ENCODE measurements at regions not wholly inside any gene's neighbourhood (a gene's known extent, or its start where the extent isn't known, plus 50 kb on each side); places are given as distances from the start of the nearest gene placed in this dataset.

DNA sequence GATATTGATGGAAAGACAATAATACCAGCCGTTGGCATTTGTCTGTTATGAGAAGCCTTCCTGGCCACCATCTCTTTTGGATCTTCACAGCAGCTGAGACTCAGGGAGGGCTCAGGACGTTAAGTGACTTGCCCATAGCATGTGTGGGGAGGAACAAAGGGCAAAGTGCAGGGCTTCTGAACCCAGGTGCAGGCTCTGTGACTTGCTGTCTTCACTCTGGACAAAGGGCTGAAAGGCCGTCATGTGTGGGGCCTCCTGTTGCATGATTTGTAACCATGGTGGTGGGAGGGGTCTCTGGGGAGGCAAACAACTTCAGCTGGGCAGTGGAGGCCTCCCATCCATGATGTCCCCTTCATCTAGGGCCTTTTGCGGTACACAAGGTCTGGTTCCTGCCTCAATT lies 65.5 kb upstream of the SIX2 start:
- DNase-seq (no peak), ATAC-seq (no peak)
- no peak overlapping the region for H3K9ac ChIP-seq (ENCODE audit: low read length)
- H3K79me2 ChIP-seq (ENCODE audit: low read length), result no peaks in the 10 kb centered on the region
- CTCF ChIA-PET, result no interaction called here
- BruUV-seq (replicated peaks), result no TSS peak
- H3K36me3 ChIP-seq (ENCODE audit: low read depth, low read length), result no peaks in the 10 kb centered on the region
- POLR2A ChIA-PET (ENCODE audit: unreplicated experiment), result no interaction called here
- no peaks in the 10 kb centered on the region for H3K9me2 ChIP-seq (replicated peaks; ENCODE audit: low read length)
- TF ChIP-seq EZH2phosphoT487 (IDR thresholded peaks at IDR 0.05; ENCODE audit: borderline replicate concordance, low read length) (no peak), EZH2 (IDR thresholded peaks at IDR 0.05; ENCODE audit: low read length, unreplicated experiment) (no peak)
- TF ChIP-seq, protein P1, sequence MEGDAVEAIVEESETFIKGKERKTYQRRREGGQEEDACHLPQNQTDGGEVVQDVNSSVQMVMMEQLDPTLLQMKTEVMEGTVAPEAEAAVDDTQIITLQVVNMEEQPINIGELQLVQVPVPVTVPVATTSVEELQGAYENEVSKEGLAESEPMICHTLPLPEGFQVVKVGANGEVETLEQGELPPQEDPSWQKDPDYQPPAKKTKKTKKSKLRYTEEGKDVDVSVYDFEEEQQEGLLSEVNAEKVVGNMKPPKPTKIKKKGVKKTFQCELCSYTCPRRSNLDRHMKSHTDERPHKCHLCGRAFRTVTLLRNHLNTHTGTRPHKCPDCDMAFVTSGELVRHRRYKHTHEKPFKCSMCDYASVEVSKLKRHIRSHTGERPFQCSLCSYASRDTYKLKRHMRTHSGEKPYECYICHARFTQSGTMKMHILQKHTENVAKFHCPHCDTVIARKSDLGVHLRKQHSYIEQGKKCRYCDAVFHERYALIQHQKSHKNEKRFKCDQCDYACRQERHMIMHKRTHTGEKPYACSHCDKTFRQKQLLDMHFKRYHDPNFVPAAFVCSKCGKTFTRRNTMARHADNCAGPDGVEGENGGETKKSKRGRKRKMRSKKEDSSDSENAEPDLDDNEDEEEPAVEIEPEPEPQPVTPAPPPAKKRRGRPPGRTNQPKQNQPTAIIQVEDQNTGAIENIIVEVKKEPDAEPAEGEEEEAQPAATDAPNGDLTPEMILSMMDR (conservative IDR thresholded peaks at IDR 0.05; ENCODE audit: low read depth, low read length), result no peak
- H2AFZ ChIP-seq (ENCODE audit: low read length), result no peak overlapping the region
- no peak overlapping the region for H3K4me3 ChIP-seq (ENCODE audit: low read length)
- H3K4me1 ChIP-seq (ENCODE audit: insufficient read depth, low read length), result peaks cover 9% of the 10 kb centered on the region
- H3K27me3 ChIP-seq (ENCODE audit: low read length), result no peaks in the 10 kb centered on the region
- no peaks in the 10 kb centered on the region for H3K9me3 ChIP-seq (ENCODE audit: low read length)
- intact Hi-C loops (cut with micrococcal nuclease), result no loop called here
- H3F3A ChIP-seq (ENCODE audit: low read length, unreplicated experiment), result no peaks in the 10 kb centered on the region
- H3K4me2 ChIP-seq (ENCODE audit: low read length), result no peak overlapping the region
- no peaks in the 10 kb centered on the region for H4K20me1 ChIP-seq (ENCODE audit: low read length)
- H3K27ac ChIP-seq (ENCODE audit: low read length), result no peak overlapping the region

GRCh38 chr2:45072862-45073237 lies 63.6 kb upstream of the SIX2 start:
- H3K9me2 ChIP-seq (replicated peaks; ENCODE audit: low read length), result no peaks in the 10 kb centered on the region
- H3K4me1 ChIP-seq (ENCODE audit: insufficient read depth, low read length), result peaks cover 9% of the 10 kb centered on the region
- H3K36me3 ChIP-seq (ENCODE audit: low read depth, low read length), result no peaks in the 10 kb centered on the region
- no peak overlapping the region for H3K27ac ChIP-seq (ENCODE audit: low read length)
- no peaks in the 10 kb centered on the region for H3K9me3 ChIP-seq (ENCODE audit: low read length)
- no peak overlapping the region for H3K4me2 ChIP-seq (ENCODE audit: low read length)
- no peak for TF ChIP-seq EZH2 (IDR thresholded peaks at IDR 0.05; ENCODE audit: low read length, unreplicated experiment)
- no peak for TF ChIP-seq EZH2phosphoT487 (IDR thresholded peaks at IDR 0.05; ENCODE audit: borderline replicate concordance, low read length)
- TF ChIP-seq, protein P1 (conservative IDR thresholded peaks at IDR 0.05; ENCODE audit: low read depth, low read length), result no peak
- intact Hi-C loops (cut with micrococcal nuclease), result no loop called here
- no peak overlapping the region for H2AFZ ChIP-seq (ENCODE audit: low read length)
- POLR2A ChIA-PET (ENCODE audit: unreplicated experiment), result no interaction called here
- H3K9ac ChIP-seq (ENCODE audit: low read length), result no peak overlapping the region
- no peaks in the 10 kb centered on the region for H3F3A ChIP-seq (ENCODE audit: low read length, unreplicated experiment)
- H3K27me3 ChIP-seq (ENCODE audit: low read length), result no peaks in the 10 kb centered on the region
- H4K20me1 ChIP-seq (ENCODE audit: low read length), result no peaks in the 10 kb centered on the region
- no peak overlapping the region for H3K4me3 ChIP-seq (ENCODE audit: low read length)
- CTCF ChIA-PET, result no interaction called here
- H3K79me2 ChIP-seq (ENCODE audit: low read length), result no peaks in the 10 kb centered on the region
- DNase-seq (no peak), ATAC-seq (no peak)
- BruUV-seq (replicated peaks), result no TSS peak

- H3K4me2 ChIP-seq (ENCODE audit: low read length), result no peak overlapping the region
- H3K79me2 ChIP-seq (ENCODE audit: low read length), result no peaks in the 10 kb centered on the region
- no peak overlapping the region for H3K27ac ChIP-seq (ENCODE audit: low read length)
- no peak for ATAC-seq
- DNase-seq, result no peak
- no peaks in the 10 kb centered on the region for H3K36me3 ChIP-seq (ENCODE audit: low read depth, low read length)
- H3K9ac ChIP-seq (ENCODE audit: low read length), result no peak overlapping the region
- no peaks in the 10 kb centered on the region for H3K9me3 ChIP-seq (ENCODE audit: low read length)
- H2AFZ ChIP-seq (ENCODE audit: low read length), result no peak overlapping the region
- intact Hi-C loops (cut with micrococcal nuclease), result no loop called here
- no peaks in the 10 kb centered on the region for H4K20me1 ChIP-seq (ENCODE audit: low read length)
- no peaks in the 10 kb centered on the region for H3K9me2 ChIP-seq (replicated peaks; ENCODE audit: low read length)
- H3F3A ChIP-seq (ENCODE audit: low read length, unreplicated experiment), result no peaks in the 10 kb centered on the region
- TF ChIP-seq EZH2 (IDR thresholded peaks at IDR 0.05; ENCODE audit: low read length, unreplicated experiment) (no peak), EZH2phosphoT487 (IDR thresholded peaks at IDR 0.05; ENCODE audit: borderline replicate concordance, low read length) (no peak)
- TF ChIP-seq, protein P1 (conservative IDR thresholded peaks at IDR 0.05; ENCODE audit: low read depth, low read length), result no peak
- no peak overlapping the region for H3K4me3 ChIP-seq (ENCODE audit: low read length)
- BruUV-seq (replicated peaks), result no TSS peak
- CTCF ChIA-PET, result interaction anchor here (0.5 kb wide), 1 partner anchor 580 kb away, joined by 4 read pairs; no protein-coding TSS in a partner anchor
- peaks cover 9% of the 10 kb centered on the region for H3K4me1 ChIP-seq (ENCODE audit: insufficient read depth, low read length)
- POLR2A ChIA-PET (ENCODE audit: unreplicated experiment), result no interaction called here
- H3K27me3 ChIP-seq (ENCODE audit: low read length), result no peaks in the 10 kb centered on the region
These were observed 63.0 kb upstream of the SIX2 start for GRCh38 chr2:45072064-45072861.
